Astrocyte of the spinal cord (primary cell): ENCODE measurements at regions not wholly inside any gene's neighbourhood (a gene's known extent, or its start where the extent isn't known, plus 50 kb on each side); places are given as distances from the start of the nearest gene placed in this dataset.

Experiments
- DNase-seq: peaks from one replicate; pipeline ENCODE4 v3.0.0; 2011; ENCODE audit warnings: low read depth, low spot score
- H3K4me3 ChIP-seq: 2 replicates; pipeline ENCODE4 v1.5.1; 2011; ENCODE audit warnings: low read depth, mild to moderate bottlenecking, low read length, moderate library complexity
- CTCF ChIP-seq: IDR thresholded peaks from 2 replicates; pipeline ENCODE4 v1.5.1; 2012; ENCODE audit warnings: low read depth, mild to moderate bottlenecking, low read length, inconsistent platforms
- in situ Hi-C: cut with HindIII; loops from 2 replicates; pipeline ENCODE4 v1.10.0; 2017; ENCODE audit warnings: low sequenced_read_pairs

GRCh38 chr10:53123311-53123710, 350.7 kb upstream of the MBL2 start:
- in situ Hi-C loops = no loop called here

GRCh38 chr10:53122281-53122680, 349.7 kb upstream of the MBL2 start:
- in situ Hi-C loops = no loop called here
- DNase-seq = no peak
- H3K4me3 ChIP-seq = no peak overlapping the region
- TF ChIP-seq CTCF = no peak

More at GRCh38 chr10:53123311-53123710, 350.7 kb upstream of the MBL2 start:
- TF ChIP-seq CTCF = no peak
- DNase-seq = no peak
- no peak overlapping the region for H3K4me3 ChIP-seq

DNA sequence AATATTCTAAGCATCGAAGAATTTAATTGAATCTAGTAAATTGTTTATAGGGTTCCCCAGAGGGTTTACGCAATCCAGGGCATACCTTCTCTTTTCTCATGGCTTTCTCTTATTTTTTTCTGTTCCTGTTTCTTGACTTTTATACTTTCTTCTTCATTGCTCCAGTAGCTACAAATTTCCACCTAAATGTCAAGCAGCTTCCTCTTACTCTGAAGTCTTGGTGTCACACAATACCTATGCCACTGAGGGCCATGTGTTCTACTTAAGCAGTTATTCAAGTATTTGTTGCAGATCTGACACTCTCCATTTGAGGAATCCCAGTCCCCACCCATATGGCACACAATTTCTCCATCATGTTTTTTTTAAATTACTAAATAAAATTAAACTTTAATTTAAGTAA, 343.1 kb upstream of the MBL2 start:
- no peak overlapping the region for H3K4me3 ChIP-seq
- no peak for TF ChIP-seq CTCF
- no peak for DNase-seq
- in situ Hi-C loops = no loop called here

DNA sequence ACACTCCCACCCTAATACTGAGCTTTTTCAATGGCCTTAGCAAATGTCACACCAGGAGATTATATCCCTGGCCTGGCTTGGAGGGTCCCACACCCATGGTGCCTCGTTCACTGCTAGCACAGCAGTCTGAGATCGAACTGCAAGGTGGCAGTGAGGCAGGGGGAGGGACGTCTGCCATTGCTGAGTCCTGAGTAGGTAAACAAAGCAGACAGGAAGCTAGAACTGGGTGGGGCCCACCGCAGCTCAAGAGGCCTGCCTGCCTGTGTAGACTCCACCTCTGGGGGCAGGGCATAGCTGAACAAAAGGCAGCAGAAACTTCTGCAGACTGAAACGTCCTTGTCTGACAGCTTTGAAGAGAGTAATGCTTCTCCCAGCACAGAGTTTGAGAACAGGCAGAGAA, 338.9 kb upstream of the MBL2 start:
- in situ Hi-C loops = no loop called here
- no peak overlapping the region for H3K4me3 ChIP-seq
- TF ChIP-seq CTCF = no peak
- no peak for DNase-seq

GRCh38 chr10:53109320-53109719, 336.7 kb upstream of the MBL2 start:
- no peak overlapping the region for H3K4me3 ChIP-seq
- in situ Hi-C loops = no loop called here
- no peak for DNase-seq
- TF ChIP-seq CTCF = no peak

GRCh38 chr10:53108317-53108934, 335.8 kb upstream of the MBL2 start:
- H3K4me3 ChIP-seq = no peak overlapping the region
- TF ChIP-seq CTCF = no peak
- DNase-seq = peak; percentile 15
- in situ Hi-C loops = no loop called here

- no peak for TF ChIP-seq CTCF
- in situ Hi-C loops = no loop called here
- H3K4me3 ChIP-seq = no peak overlapping the region
- no peak for DNase-seq
Observed at GRCh38 chr10:53107711-53108110, 335.1 kb upstream of the MBL2 start.
